HEK293 (cell line): ENCODE measurements at regions not wholly inside any gene's neighbourhood (a gene's known extent, or its start where the extent isn't known, plus 50 kb on each side); places are given as distances from the start of the nearest gene placed in this dataset.

Experiments used
- CTCF ChIA-PET: fragments of 350-600 bp; formaldehyde crosslinking; extraction: SDS; loops from one replicate; lab custom pipeline; 2021; ENCODE audit warnings: antibody characterized with exemption; lab: Yijun Ruan, JAX
- POLR2A ChIA-PET: fragments of 300-600 bp; formaldehyde crosslinking; extraction: SDS; loops from one replicate; lab custom pipeline; 2020; ENCODE audit warnings: antibody characterized with exemption, inconsistent platforms; lab: Yijun Ruan, JAX
- H3K27ac ChIP-seq: fragments of 200-500 bp; sonication (Bioruptor generic); 2 replicates; pipeline ENCODE4 v1.5.1; 2014; ENCODE audit warnings: low read depth, low read length, control low read depth, inconsistent platforms; ENCODE audit errors: extremely low read depth
- H3K36me3 ChIP-seq, 2 experiments: fragments of 200-500 bp in 1 of 2; sonication (Bioruptor generic) in 1 of 2; 1 replicate in 1 of 2; 2 replicates in 1 of 2; pipeline ENCODE4 v1.5.1; 2014 to 2017; ENCODE audit warnings: inconsistent platforms in 2 of 2, low read length in 2 of 2; ENCODE audit not compliant: control insufficient read depth in 2 of 2, insufficient read depth in 1 of 2
- H3K4me1 ChIP-seq: fragments of 200-500 bp; sonication (Bioruptor generic); 2 replicates; pipeline ENCODE4 v1.5.1; 2014; ENCODE audit warnings: mild to moderate bottlenecking, low read length, inconsistent platforms; ENCODE audit not compliant: control insufficient read depth, insufficient read depth
- H3K4me3 ChIP-seq: 2 replicates; pipeline ENCODE4 v1.5.1; 2011; ENCODE audit warnings: low read depth, mild to moderate bottlenecking, control low read depth, low read length, moderate library complexity
- H3K9me3 ChIP-seq: fragments of 200-500 bp; sonication (Bioruptor generic); 2 replicates; pipeline ENCODE4 v1.5.1; 2014; ENCODE audit warnings: low read depth, low read length, inconsistent platforms; ENCODE audit not compliant: control insufficient read depth, insufficient read depth
- BCL11A ChIP-seq: fragments of 450-650 bp; formaldehyde crosslinking; IDR thresholded peaks from 2 replicates; pipeline ENCODE4 v1.5.1; 2016; ENCODE audit warnings: low read depth, missing biosample characterization, missing genetic modification characterization
- EGR2 ChIP-seq: fragments of 450-650 bp; formaldehyde crosslinking; IDR thresholded peaks from 2 replicates; pipeline ENCODE4 v1.5.1; 2016; ENCODE audit warnings: low read depth, missing biosample characterization, missing genetic modification characterization
- HOXC10 ChIP-seq: sonication (generic); formaldehyde crosslinking; IDR thresholded peaks from 2 replicates; pipeline ENCODE4 v1.8.1; 2023; ENCODE audit warnings: mild to moderate bottlenecking, missing genetic modification reagents
- KLF1 ChIP-seq: fragments of 450-650 bp; formaldehyde crosslinking; IDR thresholded peaks from 2 replicates; pipeline ENCODE4 v1.5.1; 2016; ENCODE audit warnings: missing biosample characterization, missing genetic modification characterization
- SCRT1 ChIP-seq: fragments of 450-650 bp; formaldehyde crosslinking; IDR thresholded peaks from 2 replicates; pipeline ENCODE4 v1.5.1; 2016; ENCODE audit warnings: missing biosample characterization, missing genetic modification characterization, borderline replicate concordance
- SP3 ChIP-seq: fragments of 450-650 bp; formaldehyde crosslinking; IDR thresholded peaks from 2 replicates; pipeline ENCODE4 v1.5.1; 2016; ENCODE audit warnings: missing biosample characterization, missing genetic modification characterization
- TCF7L2 ChIP-seq: IDR thresholded peaks from 2 replicates; pipeline ENCODE4 v1.6.1; 2011; ENCODE audit warnings: low read depth, mild to moderate bottlenecking, inconsistent platforms, low read length, moderate library complexity, borderline replicate concordance
- ZFHX2 ChIP-seq: fragments of 450-650 bp; formaldehyde crosslinking; conservative IDR thresholded peaks from 2 replicates; pipeline ENCODE4 v1.5.1; 2016; ENCODE audit warnings: missing biosample characterization, missing genetic modification characterization
- ZNF112 ChIP-seq: fragments of 450-650 bp; formaldehyde crosslinking; IDR thresholded peaks from 2 replicates; pipeline ENCODE4 v1.5.0; 2017; ENCODE audit warnings: missing biosample characterization, missing genetic modification characterization
- ZNF138 ChIP-seq: fragments of 450-650 bp; formaldehyde crosslinking; IDR thresholded peaks from 2 replicates; pipeline ENCODE4 v1.5.1; 2016; ENCODE audit warnings: missing biosample characterization, missing genetic modification characterization, borderline replicate concordance
- ZNF214 ChIP-seq: fragments of 450-650 bp; formaldehyde crosslinking; IDR thresholded peaks from 2 replicates; pipeline ENCODE4 v1.5.1; 2017; ENCODE audit warnings: missing biosample characterization, mild to moderate bottlenecking, missing genetic modification characterization, borderline replicate concordance
- ZNF354C ChIP-seq: fragments of 450-650 bp; formaldehyde crosslinking; IDR thresholded peaks from 2 replicates; pipeline ENCODE4 v1.5.1; 2016; ENCODE audit warnings: missing biosample characterization, missing genetic modification characterization, low read depth, borderline replicate concordance
- ZNF366 ChIP-seq: fragments of 450-650 bp; formaldehyde crosslinking; conservative IDR thresholded peaks from 2 replicates; pipeline ENCODE4 v1.5.1; 2016; ENCODE audit warnings: missing biosample characterization, missing genetic modification characterization
- ZNF510 ChIP-seq: fragments of 450-650 bp; formaldehyde crosslinking; IDR thresholded peaks from 2 replicates; pipeline ENCODE4 v1.5.1; 2018; ENCODE audit warnings: mild to moderate bottlenecking, missing genetic modification characterization, missing biosample characterization; ENCODE audit not compliant: insufficient replicate concordance
- ZNF518A ChIP-seq: fragments of 450-650 bp; formaldehyde crosslinking; conservative IDR thresholded peaks from 2 replicates; pipeline ENCODE4 v1.5.1; 2016; ENCODE audit warnings: low read depth, missing biosample characterization, missing genetic modification characterization
- ZNF529 ChIP-seq: fragments of 450-650 bp; formaldehyde crosslinking; IDR thresholded peaks from 2 replicates; pipeline ENCODE4 v1.5.1; 2017; ENCODE audit warnings: missing genetic modification characterization, missing biosample characterization; ENCODE audit not compliant: insufficient replicate concordance
- ZNF560 ChIP-seq: fragments of 450-650 bp; formaldehyde crosslinking; IDR thresholded peaks from 2 replicates; pipeline ENCODE4 v1.5.1; 2017; ENCODE audit warnings: missing biosample characterization, missing genetic modification characterization, borderline replicate concordance
- ZNF580 ChIP-seq: fragments of 450-650 bp; formaldehyde crosslinking; IDR thresholded peaks from 2 replicates; pipeline ENCODE4 v1.5.1; 2016; ENCODE audit warnings: missing biosample characterization, missing genetic modification characterization
- ZNF585B ChIP-seq: fragments of 450-650 bp; formaldehyde crosslinking; IDR thresholded peaks from 2 replicates; pipeline ENCODE4 v1.5.1; 2016; ENCODE audit warnings: missing biosample characterization, missing genetic modification characterization
- ZNF624 ChIP-seq: fragments of 450-650 bp; formaldehyde crosslinking; IDR thresholded peaks from 2 replicates; pipeline ENCODE4 v1.5.1; 2017; ENCODE audit warnings: missing biosample characterization, missing genetic modification characterization
- ZNF629 ChIP-seq: fragments of 450-650 bp; formaldehyde crosslinking; IDR thresholded peaks from 2 replicates; pipeline ENCODE4 v1.5.1; 2017; ENCODE audit warnings: missing biosample characterization, missing genetic modification characterization
- ZNF645 ChIP-seq: fragments of 450-650 bp; formaldehyde crosslinking; IDR thresholded peaks from 2 replicates; pipeline ENCODE4; 2016; ENCODE audit warnings: missing biosample characterization, missing genetic modification characterization
- ZNF660 ChIP-seq: fragments of 450-650 bp; IDR thresholded peaks from 2 replicates; pipeline ENCODE4 v1.5.1; 2018; ENCODE audit warnings: missing biosample characterization, mild to moderate bottlenecking, missing genetic modification characterization
- ZNF692 ChIP-seq: fragments of 450-650 bp; formaldehyde crosslinking; IDR thresholded peaks from 2 replicates; pipeline ENCODE4 v1.5.1; 2016; ENCODE audit warnings: missing biosample characterization, missing genetic modification characterization

- Histone ChIP-seq H3K4me1 (peaks cover 10% of the 10 kb centered on the region), H3K4me3 (no peak overlapping the region), H3K36me3 (no peaks in the 10 kb centered on the region), H3K9me3 (no peaks in the 10 kb centered on the region), H3K27ac (no peak overlapping the region)
- ChIA-PET CTCF (interaction anchor here (1.4 kb wide), 1 partner anchor 16 kb away, joined by 3 read pairs; no protein-coding TSS in a partner anchor), POLR2A (no interaction called here)
- TF ChIP-seq ZFHX2 (tag by site-specific recombination) = peak; percentile 67
- TF ChIP-seq ZNF660 (tag by site-specific recombination) = no peak
- no peak for TF ChIP-seq ZNF560 (tag by site-specific recombination)
- TF ChIP-seq SP3 (tag by site-specific recombination) = no peak
- TF ChIP-seq EGR2 (tag by site-specific recombination) = peak; percentile 35; the same call in 1 of the 2 replicates
- peak; percentile 59; the same call in 1 of the 2 replicates for TF ChIP-seq ZNF692 (tag by site-specific recombination)
- no peak for TF ChIP-seq ZNF510 (tag by site-specific recombination)
- no peak for TF ChIP-seq HOXC10
These were observed 76.7 kb upstream of the PKDCC start for GRCh38 chr2:41970988-41971660.

- Histone ChIP-seq H3K27ac (no peak overlapping the region), H3K9me3 (no peaks in the 10 kb centered on the region), H3K36me3 (no peaks in the 10 kb centered on the region), H3K4me1 (no peaks in the 10 kb centered on the region), H3K4me3 (no peak overlapping the region)
- ChIA-PET CTCF (no interaction called here), POLR2A (no interaction called here)
- TF ChIP-seq ZNF580 (tag by site-specific recombination) (no peak), ZNF214 (tag by site-specific recombination) (no peak), ZNF529 (tag by site-specific recombination) (no peak), ZNF629 (tag by site-specific recombination) (no peak)
These were observed 75.6 kb upstream of the PKDCC start for GRCh38 chr2:41972179-41972578.

- H3K36me3 ChIP-seq = no peaks in the 10 kb centered on the region
- no peak overlapping the region for H3K27ac ChIP-seq
- no peaks in the 10 kb centered on the region for H3K4me1 ChIP-seq
- POLR2A ChIA-PET = no interaction called here
- H3K4me3 ChIP-seq = no peak overlapping the region
- CTCF ChIA-PET = interaction anchor here (1.0 kb wide), 1 partner anchor 119 kb away, joined by 3 read pairs; no protein-coding TSS in a partner anchor
- H3K9me3 ChIP-seq = no peaks in the 10 kb centered on the region
- TF ChIP-seq KLF1 (tag by site-specific recombination) (no peak), ZNF354C (tag by site-specific recombination) (no peak), ZNF645 (no peak), ZNF366 (no peak), BCL11A (tag by site-specific recombination) (no peak), ZNF585B (no peak), TCF7L2 (no peak), ZNF518A (tag by site-specific recombination) (no peak), SCRT1 (no peak), ZNF112 (tag by site-specific recombination) (no peak), ZNF138 (tag by site-specific recombination) (no peak), ZNF624 (tag by site-specific recombination) (no peak)
These were observed 75.0 kb upstream of the PKDCC start for GRCh38 chr2:41972819-41973218.
